T-helper 2 cell treated with Interferon-gamma antibody and Interleukin-4, amounts not matched to agents 100 ng/mL and 5 ng/mL, for 36 hours (primary cell): ENCODE measurements at regions not wholly inside any gene's neighbourhood (a gene's known extent, or its start where the extent isn't known, plus 50 kb on each side); places are given as distances from the start of the nearest gene placed in this dataset.
"Not testable (repeated sequence)": the region's sequence is repeated elsewhere in the genome, so short reads cannot be mapped to it uniquely, and the experiment has no call there.

ENCODE experiments used
- intact Hi-C: fragments of 100-400 bp; cut with micrococcal nuclease; formaldehyde crosslinking; loops from one replicate; pipeline ENCODE4 v1.15.1; 2023

- intact Hi-C loops: no loop called here
These were observed 85.9 kb upstream of the NCOR2 start for GRCh38 chr12:124653169-124653931.

GRCh38 chr12:124652661-124653060, 85.2 kb upstream of the NCOR2 start:
- intact Hi-C loops: no loop called here

GRCh38 chr12:124651516-124652273, 84.3 kb upstream of the NCOR2 start:
- intact Hi-C loops: no loop called here

- intact Hi-C loops: no loop called here
These were observed 83.5 kb upstream of the NCOR2 start for GRCh38 chr12:124650912-124651311.

GRCh38 chr12:124648710-124649384, 81.4 kb upstream of the NCOR2 start:
- intact Hi-C loops: no loop called here

GRCh38 chr12:124647316-124647715, 79.9 kb upstream of the NCOR2 start:
- intact Hi-C loops: no loop called here

- intact Hi-C loops: no loop called here
These were observed 79.2 kb upstream of the NCOR2 start for GRCh38 chr12:124646385-124647230.

GRCh38 chr12:124645530-124646244, 78.3 kb upstream of the NCOR2 start:
- intact Hi-C loops: no loop called here

GRCh38 chr12:124643768-124644167, 76.4 kb upstream of the NCOR2 start:
- intact Hi-C loops: not testable (repeated sequence)

- intact Hi-C loops: no loop called here
These were observed 74.7 kb upstream of the NCOR2 start for GRCh38 chr12:124642105-124642504.

GRCh38 chr12:124641591-124641990, 74.2 kb upstream of the NCOR2 start:
- intact Hi-C loops: no loop called here

GRCh38 chr12:124640056-124640455, 72.6 kb upstream of the NCOR2 start:
- intact Hi-C loops: no loop called here

GRCh38 chr12:124639122-124639806, 71.9 kb upstream of the NCOR2 start:
- intact Hi-C loops: no loop called here

- intact Hi-C loops: loop anchor here (2.0 kb wide), 1 partner anchor 75 kb away; no protein-coding TSS in a partner anchor
These were observed 70.2 kb upstream of the NCOR2 start for GRCh38 chr12:124637581-124637981.

- intact Hi-C loops: loop anchor here (2.0 kb wide), 1 partner anchor 76 kb away; no protein-coding TSS in a partner anchor
These were observed 69.8 kb upstream of the NCOR2 start for GRCh38 chr12:124637163-124637562.

GRCh38 chr12:124636138-124636978, 68.9 kb upstream of the NCOR2 start:
- intact Hi-C loops: loop anchor here (2.0 kb wide), 1 partner anchor 76 kb away; no protein-coding TSS in a partner anchor

- intact Hi-C loops: no loop called here
These were observed 67.9 kb upstream of the NCOR2 start for GRCh38 chr12:124635316-124635715.

- intact Hi-C loops: no loop called here
These were observed 66.3 kb upstream of the NCOR2 start for GRCh38 chr12:124633365-124634362.
